Mammary epithelial cell (primary cell): ENCODE measurements at regions not wholly inside any gene's neighbourhood (a gene's known extent, or its start where the extent isn't known, plus 50 kb on each side); places are given as distances from the start of the nearest gene placed in this dataset.

Experiments
- EZH2 ChIP-seq: IDR thresholded peaks from 2 replicates; pipeline ENCODE4 v1.6.1; 2012; ENCODE audit warnings: low read length, inconsistent platforms, borderline replicate concordance
- TF ChIP-seq, protein P1 (sequence below), 2 donors: IDR thresholded peaks in 1 of 2; conservative IDR thresholded peaks in 1 of 2; 2 replicates each; pipeline ENCODE4 v1.5.1; 2011 to 2012; ENCODE audit warnings: inconsistent platforms in 2 of 2, low read length in 2 of 2, mild to moderate bottlenecking in 2 of 2, control low read depth in 1 of 2, low read depth in 1 of 2; ENCODE audit not compliant: insufficient read depth in 1 of 2; ENCODE audit errors: extremely low read depth in 1 of 2

DNA sequence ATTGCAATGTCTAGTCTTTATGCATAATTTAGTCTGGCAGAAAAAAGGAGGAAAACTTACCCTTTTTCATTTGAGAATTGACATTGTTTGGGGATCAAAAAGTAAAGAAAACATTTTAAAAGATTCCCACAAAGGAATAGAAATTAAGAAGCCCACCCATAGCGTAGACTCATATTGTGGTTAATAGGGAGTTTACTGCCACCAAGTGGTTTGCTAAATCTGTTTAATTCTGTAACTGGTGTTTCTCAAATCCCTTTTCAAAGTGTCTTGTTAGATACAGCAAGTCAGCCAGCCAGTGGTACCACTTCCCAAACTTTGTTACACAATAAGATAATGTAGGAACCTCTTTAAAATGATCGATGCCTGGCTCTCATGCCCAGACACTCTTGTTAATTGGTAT, 180.3 kb downstream of the IPO8 start:
- TF ChIP-seq EZH2 = no peak
- TF ChIP-seq, protein P1, sequence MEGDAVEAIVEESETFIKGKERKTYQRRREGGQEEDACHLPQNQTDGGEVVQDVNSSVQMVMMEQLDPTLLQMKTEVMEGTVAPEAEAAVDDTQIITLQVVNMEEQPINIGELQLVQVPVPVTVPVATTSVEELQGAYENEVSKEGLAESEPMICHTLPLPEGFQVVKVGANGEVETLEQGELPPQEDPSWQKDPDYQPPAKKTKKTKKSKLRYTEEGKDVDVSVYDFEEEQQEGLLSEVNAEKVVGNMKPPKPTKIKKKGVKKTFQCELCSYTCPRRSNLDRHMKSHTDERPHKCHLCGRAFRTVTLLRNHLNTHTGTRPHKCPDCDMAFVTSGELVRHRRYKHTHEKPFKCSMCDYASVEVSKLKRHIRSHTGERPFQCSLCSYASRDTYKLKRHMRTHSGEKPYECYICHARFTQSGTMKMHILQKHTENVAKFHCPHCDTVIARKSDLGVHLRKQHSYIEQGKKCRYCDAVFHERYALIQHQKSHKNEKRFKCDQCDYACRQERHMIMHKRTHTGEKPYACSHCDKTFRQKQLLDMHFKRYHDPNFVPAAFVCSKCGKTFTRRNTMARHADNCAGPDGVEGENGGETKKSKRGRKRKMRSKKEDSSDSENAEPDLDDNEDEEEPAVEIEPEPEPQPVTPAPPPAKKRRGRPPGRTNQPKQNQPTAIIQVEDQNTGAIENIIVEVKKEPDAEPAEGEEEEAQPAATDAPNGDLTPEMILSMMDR (conservative IDR thresholded peaks at IDR 0.05 in 1 of 2, IDR thresholded peaks at IDR 0.05 in 1 of 2; ENCODE audit: extremely low read depth in 1 of 2, insufficient read depth in 1 of 2, low read depth in 1 of 2, low read length in 2 of 2) = no peak
